Stimulated activated naive B cell treated with anti-CD40 and anti-IgM and Interleukin-4, amounts not matched to agents 10 μg/mL and 1 μg/mL and 100 μg/mL, for 72 hours (primary cell): ENCODE measurements at regions not wholly inside any gene's neighbourhood (a gene's known extent, or its start where the extent isn't known, plus 50 kb on each side); places are given as distances from the start of the nearest gene placed in this dataset.
"Not testable (repeated sequence)": the region's sequence is repeated elsewhere in the genome, so short reads cannot be mapped to it uniquely, and the experiment has no call there.

ENCODE experiments used
- ATAC-seq, 2 donors: fragments of 150-1000 bp; cut with Tn5 transposase; replicated peaks; 2 replicates each; pipeline ENCODE4 v1.10.0; 2021; ENCODE audit warnings: moderate library complexity in 1 of 2
- DNase-seq: peaks from one replicate; pipeline ENCODE4 v3.0.0; 2021
- H3K27ac Mint-ChIP-seq: one replicate; pipeline ENCODE4 v1.8.0; 2022; ENCODE audit warnings: mild to moderate bottlenecking, mixed read lengths
- H3K27me3 Mint-ChIP-seq, 2 donors: one replicate each; pipeline ENCODE4 v1.8.0; 2022; ENCODE audit warnings: mixed read lengths in 2 of 2
- H3K36me3 Mint-ChIP-seq, 2 donors: one replicate each; pipeline ENCODE4 v1.8.0; 2022; ENCODE audit warnings: mixed read lengths in 2 of 2, mild to moderate bottlenecking in 1 of 2
- H3K4me1 Mint-ChIP-seq, 2 donors: one replicate each; pipeline ENCODE4 v1.8.0; 2022; ENCODE audit warnings: mixed read lengths in 2 of 2, mild to moderate bottlenecking in 1 of 2
- H3K4me3 Mint-ChIP-seq, 2 donors: one replicate each; pipeline ENCODE4 v1.8.0; 2022; ENCODE audit warnings: mild to moderate bottlenecking in 2 of 2, mixed read lengths in 2 of 2, moderate library complexity in 1 of 2
- H3K9me3 Mint-ChIP-seq, 2 donors: one replicate each; pipeline ENCODE4 v1.8.0; 2022; ENCODE audit warnings: mixed read lengths in 2 of 2, mild to moderate bottlenecking in 1 of 2

DNA sequence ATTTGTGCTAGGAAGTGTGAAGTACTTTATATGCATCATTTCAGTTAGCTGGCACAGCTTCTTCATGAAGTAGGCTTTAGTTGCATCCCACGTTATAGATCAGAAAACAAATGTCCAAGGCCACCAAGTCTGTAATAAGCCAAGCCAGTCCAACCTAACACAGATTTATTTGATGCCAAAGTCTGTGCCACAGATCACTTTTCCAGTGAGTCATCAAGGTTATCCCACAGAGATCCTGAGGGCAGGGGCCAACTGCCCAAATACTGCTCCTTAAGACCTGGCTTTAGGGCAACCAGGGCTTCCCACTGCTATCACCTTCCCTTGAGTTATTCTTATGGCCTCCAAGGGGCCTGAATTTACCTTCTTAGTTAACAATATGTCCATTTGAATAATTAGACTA is 1340.4 kb downstream of the XPNPEP1 start:
- H3K4me1 Mint-ChIP-seq: no peaks in the 10 kb centered on the region
- H3K4me3 Mint-ChIP-seq: no peak overlapping the region
- DNase-seq (no peak), ATAC-seq (no peak)
- H3K9me3 Mint-ChIP-seq: peaks cover 0 to 5% of the 10 kb centered on the region in 2 donors
- H3K27ac Mint-ChIP-seq: no peak overlapping the region
- no peaks in the 10 kb centered on the region for H3K36me3 Mint-ChIP-seq
- no peaks in the 10 kb centered on the region for H3K27me3 Mint-ChIP-seq

GRCh38 chr10:108582387-108582786 is 1340.9 kb downstream of the XPNPEP1 start:
- peaks cover 0 to 5% of the 10 kb centered on the region in 2 donors for H3K9me3 Mint-ChIP-seq
- H3K4me1 Mint-ChIP-seq: no peaks in the 10 kb centered on the region
- no peak for ATAC-seq
- no peaks in the 10 kb centered on the region for H3K27me3 Mint-ChIP-seq
- H3K27ac Mint-ChIP-seq: no peak overlapping the region
- H3K36me3 Mint-ChIP-seq: no peaks in the 10 kb centered on the region
- H3K4me3 Mint-ChIP-seq: no peak overlapping the region
- DNase-seq: no peak

GRCh38 chr10:108578258-108578657 is 1345.1 kb downstream of the XPNPEP1 start:
- DNase-seq (no peak), ATAC-seq (no peak)
- Mint-ChIP-seq H3K27me3 (no peaks in the 10 kb centered on the region), H3K4me3 (no peak overlapping the region), H3K4me1 (no peaks in the 10 kb centered on the region), H3K9me3 (peaks cover 0 to 3% of the 10 kb centered on the region in 2 donors), H3K36me3 (no peaks in the 10 kb centered on the region), H3K27ac (no peak overlapping the region)

- Mint-ChIP-seq H3K27ac (no peak overlapping the region), H3K27me3 (no peaks in the 10 kb centered on the region), H3K4me3 (no peak overlapping the region), H3K4me1 (no peaks in the 10 kb centered on the region), H3K9me3 (no peaks in the 10 kb centered on the region), H3K36me3 (no peaks in the 10 kb centered on the region)
- DNase-seq (no peak), ATAC-seq (no peak)
These were observed 1349.1 kb downstream of the XPNPEP1 start for GRCh38 chr10:108574233-108574632.

- Mint-ChIP-seq H3K27ac (no peak overlapping the region), H3K27me3 (no peaks in the 10 kb centered on the region), H3K36me3 (no peaks in the 10 kb centered on the region), H3K4me3 (no peak overlapping the region), H3K4me1 (no peaks in the 10 kb centered on the region), H3K9me3 (no peaks in the 10 kb centered on the region)
- no peak for DNase-seq
- no peak for ATAC-seq
These were observed 1354.5 kb downstream of the XPNPEP1 start for GRCh38 chr10:108568824-108569223.

DNA sequence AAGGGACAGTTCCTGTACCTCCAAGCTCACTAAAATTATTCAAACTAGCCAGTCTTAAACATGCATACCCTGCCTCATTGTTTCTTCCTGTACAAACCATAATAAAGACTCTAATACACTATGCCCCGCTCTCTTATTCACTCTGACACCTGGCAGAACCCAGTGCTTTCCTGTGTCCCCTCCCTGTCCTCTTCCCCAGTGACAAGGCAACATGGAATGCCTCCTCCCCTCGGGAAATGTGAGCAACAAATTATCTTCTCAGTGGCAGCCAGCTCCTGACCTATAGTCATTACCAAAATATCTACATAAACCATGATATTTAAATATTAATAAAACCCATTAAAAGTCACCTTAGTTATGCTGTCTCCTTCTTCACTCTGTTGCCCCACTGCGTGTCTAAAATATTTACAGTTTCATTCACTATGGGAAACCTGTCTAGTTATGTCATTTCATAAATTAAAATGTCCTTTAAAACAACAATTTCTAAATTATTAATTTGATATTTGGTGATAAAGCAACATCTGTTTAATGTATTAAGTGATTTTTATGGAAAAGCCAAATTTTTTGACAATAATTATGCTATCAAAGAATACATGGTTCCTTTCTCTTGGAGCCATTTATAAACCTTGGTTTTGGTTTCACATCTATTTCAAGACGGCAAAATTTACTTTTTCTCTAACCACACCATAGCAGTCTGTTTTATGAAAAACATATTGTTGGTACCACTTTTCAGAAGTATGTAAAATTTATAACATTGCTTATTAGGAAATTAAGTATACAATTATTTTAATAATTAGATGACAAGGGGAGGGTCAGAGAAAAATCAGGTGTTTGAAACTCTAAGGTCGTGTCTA is 1355.2 kb downstream of the XPNPEP1 start:
- no peaks in the 10 kb centered on the region for H3K4me1 Mint-ChIP-seq
- H3K27ac Mint-ChIP-seq: no peak overlapping the region
- H3K36me3 Mint-ChIP-seq: no peaks in the 10 kb centered on the region
- no peak overlapping the region for H3K4me3 Mint-ChIP-seq
- no peaks in the 10 kb centered on the region for H3K9me3 Mint-ChIP-seq
- no peak for DNase-seq
- H3K27me3 Mint-ChIP-seq: no peaks in the 10 kb centered on the region
- no peak for ATAC-seq

DNA sequence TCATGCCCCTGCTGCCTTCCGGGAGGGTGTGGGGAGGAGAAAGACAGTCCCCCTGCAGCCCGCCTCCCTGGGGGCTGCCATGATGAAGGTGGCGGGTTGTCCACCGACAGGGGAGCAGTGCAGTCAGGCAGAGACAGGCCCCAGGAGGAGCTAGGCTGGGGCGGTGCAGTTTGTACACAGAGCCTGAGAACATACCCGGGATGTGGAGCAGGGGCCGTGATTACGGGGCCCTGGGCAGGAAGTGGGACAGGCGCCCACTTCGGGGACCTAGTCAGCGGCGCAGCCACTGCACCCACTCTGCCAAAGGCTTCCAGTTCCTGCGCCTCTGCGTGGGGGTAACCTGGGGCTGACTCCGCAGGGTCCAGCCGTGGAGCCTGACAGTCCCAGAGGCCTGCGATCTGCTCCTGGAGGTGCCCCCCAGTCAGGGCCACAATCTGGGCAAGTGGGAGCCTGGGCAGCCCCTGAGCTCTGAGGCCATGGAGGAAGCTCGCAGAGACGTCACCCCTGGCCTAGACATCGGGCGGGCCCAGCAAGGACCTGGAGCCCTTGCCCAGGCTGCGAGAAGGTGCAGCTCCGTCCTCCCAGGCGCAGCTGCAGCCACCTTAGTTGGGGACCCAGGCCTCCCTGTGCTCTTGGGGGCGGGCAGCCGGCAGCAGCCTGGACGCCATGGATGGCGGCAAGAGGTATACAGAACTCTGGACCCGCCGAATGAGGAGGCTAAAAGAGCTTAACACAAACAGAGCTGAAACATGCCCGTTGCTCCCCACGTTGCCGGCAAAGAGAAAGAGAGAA is 1356.8 kb downstream of the XPNPEP1 start:
- no peaks in the 10 kb centered on the region for H3K36me3 Mint-ChIP-seq
- H3K4me1 Mint-ChIP-seq: no peaks in the 10 kb centered on the region
- no peak overlapping the region for H3K4me3 Mint-ChIP-seq
- DNase-seq: no peak
- no peaks in the 10 kb centered on the region for H3K9me3 Mint-ChIP-seq
- H3K27ac Mint-ChIP-seq: no peak overlapping the region
- no peak for ATAC-seq
- H3K27me3 Mint-ChIP-seq: no peaks in the 10 kb centered on the region

- no peak overlapping the region for H3K27ac Mint-ChIP-seq
- no peaks in the 10 kb centered on the region for H3K27me3 Mint-ChIP-seq
- no peak overlapping the region for H3K4me3 Mint-ChIP-seq
- no peaks in the 10 kb centered on the region for H3K9me3 Mint-ChIP-seq
- no peaks in the 10 kb centered on the region for H3K4me1 Mint-ChIP-seq
- H3K36me3 Mint-ChIP-seq: no peaks in the 10 kb centered on the region
- no peak for ATAC-seq
- DNase-seq: no peak
These were observed 1361.2 kb downstream of the XPNPEP1 start for GRCh38 chr10:108562105-108562504.

- Mint-ChIP-seq H3K36me3 (no peaks in the 10 kb centered on the region), H3K27me3 (no peaks in the 10 kb centered on the region), H3K4me1 (no peaks in the 10 kb centered on the region), H3K9me3 (no peaks in the 10 kb centered on the region), H3K4me3 (no peak overlapping the region), H3K27ac (no peak overlapping the region)
- ATAC-seq (no peak), DNase-seq (no peak)
These were observed 1361.7 kb downstream of the XPNPEP1 start for GRCh38 chr10:108561649-108562048.

- DNase-seq (no peak), ATAC-seq (no peak)
- Mint-ChIP-seq H3K27me3 (no peaks in the 10 kb centered on the region), H3K4me1 (no peaks in the 10 kb centered on the region), H3K4me3 (no peak overlapping the region), H3K36me3 (no peaks in the 10 kb centered on the region), H3K27ac (no peak overlapping the region), H3K9me3 (peaks cover 0 to 1% of the 10 kb centered on the region in 2 donors)
These were observed 1362.8 kb downstream of the XPNPEP1 start for GRCh38 chr10:108560488-108560887.

- DNase-seq: no peak
- ATAC-seq: no peak
- Mint-ChIP-seq H3K27ac (no peak overlapping the region), H3K9me3 (peaks cover 0 to 2% of the 10 kb centered on the region in 2 donors), H3K36me3 (no peaks in the 10 kb centered on the region), H3K27me3 (no peaks in the 10 kb centered on the region), H3K4me1 (no peaks in the 10 kb centered on the region), H3K4me3 (no peak overlapping the region)
These were observed 1367.1 kb downstream of the XPNPEP1 start for GRCh38 chr10:108556186-108556585.

DNA sequence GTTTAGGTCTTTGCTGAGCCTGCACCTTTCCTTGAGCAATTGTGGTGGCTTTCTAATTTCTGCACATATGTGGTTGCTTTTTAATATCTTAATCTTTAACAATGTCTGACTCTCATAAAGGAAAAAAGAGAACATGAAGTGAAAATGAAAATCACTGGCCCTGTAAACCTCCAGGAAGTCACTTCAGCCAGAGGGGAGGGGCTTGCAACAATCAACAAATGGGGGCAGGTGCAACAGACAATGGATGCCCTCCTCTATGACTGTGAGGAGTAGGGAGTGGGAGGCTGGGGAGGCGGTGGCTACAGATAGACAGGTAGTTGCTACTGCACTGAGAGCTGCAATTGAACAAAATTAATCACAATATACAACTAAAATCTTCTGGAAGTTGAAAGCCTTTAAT is 1377.4 kb downstream of the XPNPEP1 start:
- H3K27me3 Mint-ChIP-seq: no peaks in the 10 kb centered on the region
- DNase-seq (no peak), ATAC-seq (peak; percentile 54 to 68)
- peaks cover 6 to 7% of the 10 kb centered on the region in 2 donors for H3K4me1 Mint-ChIP-seq
- H3K36me3 Mint-ChIP-seq: no peaks in the 10 kb centered on the region
- H3K9me3 Mint-ChIP-seq: no peaks in the 10 kb centered on the region
- no peak overlapping the region for H3K27ac Mint-ChIP-seq
- no peak overlapping the region for H3K4me3 Mint-ChIP-seq

DNA sequence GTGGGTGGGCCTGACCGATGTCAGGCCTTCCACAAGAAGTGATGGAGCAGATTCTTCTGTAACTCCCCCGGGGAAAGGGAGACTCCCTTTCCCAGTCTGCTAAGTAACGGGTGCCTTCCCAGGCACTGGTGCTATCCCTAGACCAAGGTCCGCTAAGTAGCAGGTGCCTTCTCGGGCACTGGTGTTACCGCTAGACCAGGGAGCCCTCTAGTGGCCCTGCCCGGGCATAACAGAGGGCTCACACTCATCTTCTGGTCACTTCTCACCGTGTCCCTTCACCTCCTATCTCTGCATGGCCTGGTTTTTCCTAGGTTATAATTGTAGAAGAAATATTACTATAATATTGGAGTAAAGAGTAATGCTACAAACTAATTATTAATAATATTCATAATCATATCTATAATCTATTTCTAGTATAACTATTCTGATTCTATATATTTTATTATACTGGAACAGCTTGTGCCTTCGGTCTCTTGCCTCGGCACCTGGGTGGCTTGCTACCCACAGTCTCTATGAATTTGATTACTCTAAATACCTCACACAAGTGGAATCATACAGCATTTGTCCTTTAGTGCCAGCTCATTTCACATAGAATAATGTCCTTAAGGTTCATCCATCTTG is 1378.7 kb downstream of the XPNPEP1 start:
- Mint-ChIP-seq H3K4me1 (peaks cover 6 to 7% of the 10 kb centered on the region in 2 donors), H3K9me3 (no peaks in the 10 kb centered on the region), H3K27me3 (no peaks in the 10 kb centered on the region), H3K4me3 (no peak overlapping the region), H3K36me3 (no peaks in the 10 kb centered on the region), H3K27ac (no peak overlapping the region)
- DNase-seq: peak; percentile 44
- peak; percentile 70 to 74 for ATAC-seq

DNA sequence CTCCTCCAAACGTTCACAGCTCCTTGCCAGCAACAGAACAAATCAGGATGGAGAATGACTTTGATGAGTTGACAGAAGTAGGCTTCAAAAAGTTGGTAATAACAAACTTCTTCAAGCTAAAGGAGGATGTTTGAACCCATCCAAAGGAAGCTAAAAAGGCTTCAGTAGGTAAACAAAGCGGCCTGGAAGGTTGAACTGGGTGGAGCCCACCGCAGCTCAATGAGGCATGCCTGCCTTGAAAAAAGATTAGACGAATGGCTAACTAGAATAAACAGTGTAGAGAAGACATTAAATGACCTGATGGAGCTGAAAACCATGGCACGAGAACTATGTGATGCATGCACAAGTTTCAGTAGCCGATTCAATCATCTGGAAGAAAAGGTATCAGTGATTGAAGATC is 1369.0 kb upstream of the SORCS1 start:
- not testable (repeated sequence) for H3K9me3 Mint-ChIP-seq, H3K27me3 Mint-ChIP-seq, H3K36me3 Mint-ChIP-seq, H3K27ac Mint-ChIP-seq, H3K4me3 Mint-ChIP-seq, DNase-seq, ATAC-seq, H3K4me1 Mint-ChIP-seq
